ENCODE measurements at regions not wholly inside any gene's neighbourhood (a gene's known extent, or its start where the extent isn't known, plus 50 kb on each side); places are given as distances from the start of the nearest gene placed in this dataset.

GRCh38 chr3:83873550-83873949 is 1085.2 kb upstream of the CADM2 start:
- TF ChIP-seq RAD21 (conservative IDR thresholded peaks at IDR 0.05) (no peak), TAF1 (IDR thresholded peaks at IDR 0.05; ENCODE audit: low read depth) (no peak), CTCF (IDR thresholded peaks at IDR 0.05; ENCODE audit: poor library complexity, severe bottlenecking) (no peak)
